Endothelial cell of umbilical vein (primary cell): ENCODE measurements at regions not wholly inside any gene's neighbourhood (a gene's known extent, or its start where the extent isn't known, plus 50 kb on each side); places are given as distances from the start of the nearest gene placed in this dataset.

Experiments
- BruUV-seq: library from RNA; stranded (reverse); fragments of 400-500 nt; replicated peaks from 2 replicates; lab custom pipeline; 2021; lab: Mats Ljungman, UMichigan
- CTCF ChIA-PET: fragments of 300-600, 350-600 bp; sonication (Branson Sonifier 250); formaldehyde crosslinking; loops from one replicate; lab custom pipeline; 2021; ENCODE audit warnings: antibody characterized with exemption, inconsistent platforms; lab: Charles Lee
- POLR2A ChIA-PET: fragments of 300-600, 350-600 bp; sonication (Branson Sonifier 250); formaldehyde crosslinking; loops from one replicate; lab custom pipeline; 2021; ENCODE audit warnings: antibody characterized with exemption, inconsistent platforms; lab: Charles Lee
- DNase-seq: peaks from one replicate; pipeline ENCODE4 v3.0.0-alpha.2; 2011; ENCODE audit warnings: low read depth, low spot score
- FAIRE-seq: peaks from 2 replicates; lab custom pipeline; 2011; peaks lifted over from hg19 to GRCh38; lab: Jason Lieb, UNC
- H2AFZ ChIP-seq: 2 replicates; pipeline ENCODE4 v1.6.0; 2012; ENCODE audit warnings: low read depth, low read length, control low read depth, inconsistent platforms
- H3K27ac ChIP-seq: 2 replicates; pipeline ENCODE4 v1.5.1; 2011; ENCODE audit warnings: low read depth, mild to moderate bottlenecking, control low read depth, low read length, moderate library complexity; ENCODE audit not compliant: insufficient read depth
- H3K27me3 ChIP-seq, 2 experiments: 2 replicates each; pipeline versions ENCODE4 v1.6.0 to v1.6.1; 2011; ENCODE audit warnings: low read length in 2 of 2, mixed read lengths in 1 of 2; ENCODE audit not compliant: control insufficient read depth in 2 of 2, insufficient read depth in 2 of 2
- H3K36me3 ChIP-seq, 2 experiments: 2 replicates in 1 of 2; 3 replicates in 1 of 2; pipeline ENCODE4 v1.5.1; 2011; ENCODE audit warnings: low read length in 2 of 2, mild to moderate bottlenecking in 1 of 2, moderate library complexity in 1 of 2; ENCODE audit not compliant: control insufficient read depth in 2 of 2, insufficient read depth in 2 of 2; ENCODE audit errors: extremely low read depth in 1 of 2
- H3K4me1 ChIP-seq: 3 replicates; pipeline ENCODE4 v1.5.1; 2011; ENCODE audit warnings: mild to moderate bottlenecking, low read length; ENCODE audit not compliant: control insufficient read depth, insufficient read depth; ENCODE audit errors: extremely low read depth
- H3K4me2 ChIP-seq: 2 replicates; pipeline ENCODE4 v1.6.1; 2011; ENCODE audit warnings: low read length, control low read depth, mixed read lengths; ENCODE audit not compliant: insufficient read depth
- H3K4me3 ChIP-seq, 3 experiments: fragments of 200-600 bp in 1 of 3; sonication (generic), shearing (Covaris generic) in 1 of 3; replicated peaks in 1 of 3; 2 replicates each; pipeline ENCODE4 v1.5.1; 2011 to 2016; ENCODE audit warnings: control low read depth in 3 of 3, low read length in 3 of 3, mild to moderate bottlenecking in 2 of 3, inconsistent platforms in 1 of 3, low read depth in 1 of 3, moderate library complexity in 1 of 3; ENCODE audit not compliant: insufficient read depth in 1 of 3
- H3K79me2 ChIP-seq: 2 replicates; pipeline ENCODE4 v1.6.0; 2012; ENCODE audit warnings: low read length, inconsistent platforms; ENCODE audit not compliant: control insufficient read depth, insufficient read depth
- H3K9ac ChIP-seq: replicated peaks from 2 replicates; pipeline ENCODE3; 2011; ENCODE audit warnings: low read length, control low read depth; ENCODE audit not compliant: insufficient read depth; ENCODE audit errors: extremely low read depth
- H3K9me1 ChIP-seq: replicated peaks from 3 replicates; pipeline ENCODE4 v1.6.0; 2011; ENCODE audit warnings: mild to moderate bottlenecking, low read length; ENCODE audit not compliant: control insufficient read depth, insufficient read depth; ENCODE audit errors: extremely low read depth
- H3K9me3 ChIP-seq: replicated peaks from 2 replicates; pipeline ENCODE4 v1.5.1; 2012; ENCODE audit warnings: low read length, inconsistent platforms; ENCODE audit not compliant: control insufficient read depth, insufficient read depth
- H4K20me1 ChIP-seq: replicated peaks from 2 replicates; pipeline ENCODE3; 2011; ENCODE audit warnings: mild to moderate bottlenecking, low read length; ENCODE audit not compliant: control insufficient read depth, insufficient read depth; ENCODE audit errors: extremely low read depth
- EZH2 ChIP-seq: IDR thresholded peaks from 2 replicates; pipeline ENCODE4 v1.6.1; 2012; ENCODE audit warnings: borderline replicate concordance, low read depth, mild to moderate bottlenecking, moderate library complexity, low read length, inconsistent platforms; ENCODE audit not compliant: severe bottlenecking
- FOS ChIP-seq: IDR thresholded peaks from 2 replicates; pipeline ENCODE4 v1.6.1; 2011; ENCODE audit warnings: mild to moderate bottlenecking, low read length, moderate library complexity, borderline replicate concordance; ENCODE audit not compliant: insufficient read depth
- GATA2 ChIP-seq: IDR thresholded peaks from 2 replicates; pipeline ENCODE4 v1.7.0; 2011; ENCODE audit warnings: low read depth, mild to moderate bottlenecking, moderate library complexity, mixed read lengths, low read length; ENCODE audit not compliant: insufficient read length, insufficient read depth
- JUN ChIP-seq: IDR thresholded peaks from 2 replicates; pipeline ENCODE4 v1.6.1; 2011; ENCODE audit warnings: borderline replicate concordance, low read depth; ENCODE audit not compliant: insufficient read length, insufficient read depth
- MYC ChIP-seq: IDR thresholded peaks from one replicate; pipeline ENCODE4 v1.6.1; 2011; ENCODE audit warnings: mild to moderate bottlenecking, low read depth, low read length
- POLR2A ChIP-seq: IDR thresholded peaks from 2 replicates; pipeline ENCODE4 v1.6.1; 2012; ENCODE audit warnings: low read depth, mild to moderate bottlenecking, control low read depth, low read length
- POLR2AphosphoS5 ChIP-seq: IDR thresholded peaks from 2 replicates; pipeline ENCODE4 v1.6.1; 2012; ENCODE audit warnings: low read depth, mild to moderate bottlenecking, control low read depth, low read length, moderate library complexity; ENCODE audit not compliant: insufficient read depth
- dilution Hi-C: fragments of 300-500 bp; cut with MboI; formaldehyde crosslinking; loops from one replicate; pipeline ENCODE4 v1.15.0; 2019; ENCODE audit warnings: low sequenced_read_pairs; ENCODE audit not compliant: extremely low pct_ligation_motif_present
- intact Hi-C: fragments of 100-400 bp; cut with micrococcal nuclease; formaldehyde crosslinking; loops from one replicate; pipeline ENCODE4 v1.10.0; 2022
- TF ChIP-seq, protein P1 (sequence below), 2 donors: IDR thresholded peaks; 1 replicate in 1 of 2; 2 replicates in 1 of 2; pipeline ENCODE4 v1.5.1; 2011; ENCODE audit warnings: low read length in 2 of 2, mild to moderate bottlenecking in 2 of 2, moderate library complexity in 2 of 2, control low read depth in 1 of 2, inconsistent platforms in 1 of 2, low read depth in 1 of 2; ENCODE audit not compliant: insufficient read depth in 1 of 2; ENCODE audit errors: extremely low read depth in 1 of 2
- TF ChIP-seq, protein P2 (sequence below): IDR thresholded peaks from 2 replicates; pipeline ENCODE4 v1.6.1; 2011; ENCODE audit not compliant: insufficient read depth, insufficient read length

DNA sequence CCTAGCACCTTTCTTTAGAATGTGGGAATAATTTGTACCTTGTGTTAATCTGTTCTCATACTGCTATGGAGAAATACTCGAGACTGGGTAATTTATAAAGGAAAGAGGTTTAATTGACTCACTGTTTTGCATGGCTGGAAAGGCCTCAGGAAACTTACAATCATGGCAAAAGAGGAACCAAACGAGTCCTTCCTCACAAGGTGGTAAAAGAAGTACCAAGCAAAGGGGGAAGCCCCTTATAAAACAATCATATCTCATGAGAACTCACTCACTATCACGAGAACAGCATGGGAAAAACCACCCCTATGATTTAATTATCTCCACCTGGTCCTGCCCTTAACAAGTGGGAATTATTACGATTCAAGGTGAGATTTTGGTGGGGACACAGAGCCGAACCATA, 127.1 kb upstream of the ANO3 start:
- Histone ChIP-seq H3K79me2 (no peaks in the 10 kb centered on the region), H3K27me3 (no peaks in the 10 kb centered on the region), H3K4me2 (no peak overlapping the region), H3K4me3 (no peak overlapping the region), H3K36me3 (no peaks in the 10 kb centered on the region), H3K9me1 (no peaks in the 10 kb centered on the region), H3K27ac (no peak overlapping the region), H3K9ac (no peak overlapping the region), H4K20me1 (no peaks in the 10 kb centered on the region), H3K4me1 (no peaks in the 10 kb centered on the region), H2AFZ (no peak overlapping the region), H3K9me3 (no peaks in the 10 kb centered on the region)
- dilution Hi-C loops = no loop called here
- ChIA-PET CTCF (interaction anchor here (0.8 kb wide), 1 partner anchor 80 kb away, joined by 4 read pairs; no protein-coding TSS in a partner anchor), POLR2A (interaction anchor here (0.5 kb wide), 1 partner anchor 1864 kb away, joined by 3 read pairs; no protein-coding TSS in a partner anchor)
- no TSS peak for BruUV-seq
- DNase-seq = no peak
- intact Hi-C loops = no loop called here
- no peak for FAIRE-seq
- TF ChIP-seq MYC = no peak
- TF ChIP-seq FOS = no peak
- TF ChIP-seq, protein P1, sequence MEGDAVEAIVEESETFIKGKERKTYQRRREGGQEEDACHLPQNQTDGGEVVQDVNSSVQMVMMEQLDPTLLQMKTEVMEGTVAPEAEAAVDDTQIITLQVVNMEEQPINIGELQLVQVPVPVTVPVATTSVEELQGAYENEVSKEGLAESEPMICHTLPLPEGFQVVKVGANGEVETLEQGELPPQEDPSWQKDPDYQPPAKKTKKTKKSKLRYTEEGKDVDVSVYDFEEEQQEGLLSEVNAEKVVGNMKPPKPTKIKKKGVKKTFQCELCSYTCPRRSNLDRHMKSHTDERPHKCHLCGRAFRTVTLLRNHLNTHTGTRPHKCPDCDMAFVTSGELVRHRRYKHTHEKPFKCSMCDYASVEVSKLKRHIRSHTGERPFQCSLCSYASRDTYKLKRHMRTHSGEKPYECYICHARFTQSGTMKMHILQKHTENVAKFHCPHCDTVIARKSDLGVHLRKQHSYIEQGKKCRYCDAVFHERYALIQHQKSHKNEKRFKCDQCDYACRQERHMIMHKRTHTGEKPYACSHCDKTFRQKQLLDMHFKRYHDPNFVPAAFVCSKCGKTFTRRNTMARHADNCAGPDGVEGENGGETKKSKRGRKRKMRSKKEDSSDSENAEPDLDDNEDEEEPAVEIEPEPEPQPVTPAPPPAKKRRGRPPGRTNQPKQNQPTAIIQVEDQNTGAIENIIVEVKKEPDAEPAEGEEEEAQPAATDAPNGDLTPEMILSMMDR (IDR thresholded peaks at IDR 0.05; ENCODE audit: extremely low read depth in 1 of 2, insufficient read depth in 1 of 2, low read depth in 1 of 2, low read length in 2 of 2) = no peak
- TF ChIP-seq EZH2 = no peak
- TF ChIP-seq JUN = no peak
- TF ChIP-seq, protein P2, sequence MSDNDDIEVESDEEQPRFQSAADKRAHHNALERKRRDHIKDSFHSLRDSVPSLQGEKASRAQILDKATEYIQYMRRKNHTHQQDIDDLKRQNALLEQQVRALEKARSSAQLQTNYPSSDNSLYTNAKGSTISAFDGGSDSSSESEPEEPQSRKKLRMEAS = no peak
- TF ChIP-seq POLR2AphosphoS5 = no peak
- no peak for TF ChIP-seq POLR2A
- no peak for TF ChIP-seq GATA2
